HPDE6-E6E7 (cell line): ENCODE measurements at regions not wholly inside any gene's neighbourhood (a gene's known extent, or its start where the extent isn't known, plus 50 kb on each side); places are given as distances from the start of the nearest gene placed in this dataset.
A peak's percentile ranks its signal among the peaks of the same experiment; 100 is the strongest.
"Not testable (repeated sequence)": the region's sequence is repeated elsewhere in the genome, so short reads cannot be mapped to it uniquely, and the experiment has no call there.

ENCODE experiments used
- DNase-seq: peaks from one replicate; pipeline ENCODE4 v3.0.0; 2011; ENCODE audit warnings: missing footprints; ENCODE audit errors: extremely low spot score

GRCh38 chr21:17264182-17264581, 248.7 kb upstream of the CXADR start:
- DNase-seq, result no peak

DNA sequence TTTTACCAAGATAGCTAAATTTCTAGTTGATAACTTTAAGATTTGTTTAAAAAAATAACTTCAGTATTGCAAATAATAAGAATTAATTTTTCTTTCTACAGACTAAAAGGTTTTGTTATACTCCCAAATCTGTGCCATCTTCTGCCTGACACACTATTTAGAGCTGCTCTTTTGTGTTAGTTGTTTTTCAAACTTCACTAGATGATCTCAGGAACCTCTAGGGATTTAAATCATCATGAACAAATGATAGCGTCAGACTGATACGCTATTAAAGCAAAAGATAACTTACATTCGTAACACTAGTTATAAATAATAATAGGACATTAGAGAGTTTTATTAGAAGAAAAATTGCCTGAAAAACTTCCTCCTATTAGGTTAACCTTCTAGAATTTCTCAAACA, 243.1 kb upstream of the CXADR start:
- no peak for DNase-seq

- peak; percentile 15 for DNase-seq
Observed at GRCh38 chr21:17270229-17270628, 242.6 kb upstream of the CXADR start.

- DNase-seq, result no peak
Observed at GRCh38 chr21:17279663-17280062, 233.2 kb upstream of the CXADR start.

DNA sequence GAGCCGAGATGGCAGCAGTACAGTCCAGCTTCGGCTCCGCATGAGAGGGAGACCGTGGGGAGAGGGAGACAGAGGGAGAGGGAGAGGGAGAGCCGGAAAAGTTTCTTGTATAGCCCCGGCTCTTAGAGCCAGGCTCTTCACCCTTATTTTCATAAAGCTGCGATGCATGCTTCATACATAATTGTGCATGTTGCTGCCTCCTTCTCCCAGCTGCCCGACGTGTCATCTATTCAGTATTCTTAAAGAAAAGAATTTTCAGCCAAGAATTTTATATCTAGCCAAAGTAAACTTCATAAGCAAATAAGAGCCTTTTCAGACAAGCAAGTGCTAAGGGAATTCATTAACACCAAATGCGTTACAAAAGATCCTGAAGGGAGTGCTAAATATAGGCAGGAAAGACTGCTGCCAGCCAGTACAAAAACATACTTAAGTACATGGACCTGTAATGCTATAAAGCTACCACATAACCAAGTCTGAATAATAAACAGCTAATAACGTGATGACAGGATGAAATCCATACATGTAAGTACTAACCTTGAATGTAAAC, 219.8 kb upstream of the CXADR start:
- not testable (repeated sequence) for DNase-seq

- DNase-seq, result no peak
Observed at GRCh38 chr21:17295997-17296396, 216.8 kb upstream of the CXADR start.

GRCh38 chr21:17299576-17299975, 213.3 kb upstream of the CXADR start:
- not testable (repeated sequence) for DNase-seq

GRCh38 chr21:17327715-17328114, 185.1 kb upstream of the CXADR start:
- not testable (repeated sequence) for DNase-seq

DNA sequence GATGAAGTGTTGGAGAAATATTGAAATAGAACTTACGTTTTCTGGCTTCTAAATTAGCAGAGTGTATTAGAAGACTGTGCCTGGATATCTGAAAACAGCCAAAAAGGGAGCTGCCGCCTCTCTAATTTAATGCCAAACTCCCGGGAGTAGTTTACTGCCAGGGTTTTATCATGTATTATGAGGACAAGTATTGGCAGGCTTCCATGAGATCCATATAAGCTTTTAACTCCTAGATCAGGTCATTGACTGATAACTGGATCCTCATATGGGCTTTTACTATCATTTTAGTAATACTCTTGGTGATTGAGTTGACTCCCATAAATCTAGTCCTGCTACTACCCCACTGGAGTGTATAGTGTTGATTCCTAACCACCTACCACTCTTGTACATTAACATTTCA, 178.4 kb upstream of the CXADR start:
- no peak for DNase-seq

GRCh38 chr21:17340081-17340480, 172.8 kb upstream of the CXADR start:
- DNase-seq, result no peak

DNA sequence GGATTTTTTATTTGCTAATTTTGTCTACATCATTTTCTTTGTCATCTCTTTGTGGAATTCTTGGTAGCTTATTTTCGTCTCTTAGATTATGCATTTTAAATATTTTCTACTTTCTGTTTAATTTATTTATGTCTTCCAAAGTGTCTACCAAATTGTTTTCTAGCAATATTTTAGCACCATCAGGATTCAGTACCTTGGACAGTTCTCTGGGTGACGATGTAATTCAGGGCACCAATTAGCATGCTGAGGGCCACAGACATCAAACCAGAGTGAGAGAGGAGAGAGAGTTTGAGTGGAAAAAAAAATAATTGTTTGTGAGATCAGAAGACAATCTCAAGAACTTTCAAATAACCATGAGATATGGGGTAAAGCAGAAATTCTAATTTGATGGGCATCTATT, 169.8 kb upstream of the CXADR start:
- no peak for DNase-seq

DNA sequence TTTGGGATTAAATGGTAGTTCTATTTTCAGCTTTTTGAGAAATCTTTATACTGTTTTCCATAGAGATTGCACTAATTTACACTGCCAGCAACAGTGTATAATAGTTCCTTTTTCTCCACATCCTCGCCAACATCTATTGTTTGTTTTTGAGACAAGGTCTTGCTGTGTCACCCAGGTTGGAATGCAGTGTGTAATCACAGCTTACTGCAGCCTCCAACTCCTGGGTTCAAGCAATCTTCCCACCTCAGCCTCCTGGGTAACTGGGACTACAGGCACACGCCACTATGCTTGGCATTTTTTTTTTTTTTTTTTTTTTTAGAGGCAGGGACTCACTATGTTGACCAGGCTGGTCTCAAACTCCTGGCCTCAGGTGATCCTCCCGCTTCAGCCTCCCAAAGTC, 164.5 kb upstream of the CXADR start:
- DNase-seq, result no peak

GRCh38 chr21:17348849-17349248, 164.0 kb upstream of the CXADR start:
- DNase-seq, result no peak

- no peak for DNase-seq
Observed at GRCh38 chr21:17351766-17352165, 161.1 kb upstream of the CXADR start.

GRCh38 chr21:17352996-17353655, 159.7 kb upstream of the CXADR start:
- no peak for DNase-seq

DNA sequence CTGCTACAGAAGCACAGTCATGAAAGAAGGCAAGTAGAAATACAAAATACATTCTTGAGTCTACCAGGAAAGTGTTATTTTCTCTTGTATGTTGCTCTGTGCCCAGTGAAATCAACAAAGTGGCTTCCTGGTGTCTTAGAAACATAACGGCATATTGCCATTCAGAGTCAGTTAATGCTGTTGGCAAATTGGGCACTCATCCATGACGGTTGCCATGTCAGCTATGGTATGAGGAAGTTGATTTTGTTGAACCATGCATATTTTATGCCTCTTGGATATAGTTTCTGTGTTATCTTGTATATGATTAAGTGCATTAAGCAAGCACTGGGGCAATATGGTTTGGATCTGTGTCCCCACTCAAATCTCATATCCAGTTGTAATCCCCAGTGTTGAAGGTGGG, 153.1 kb upstream of the CXADR start:
- no peak for DNase-seq

DNA sequence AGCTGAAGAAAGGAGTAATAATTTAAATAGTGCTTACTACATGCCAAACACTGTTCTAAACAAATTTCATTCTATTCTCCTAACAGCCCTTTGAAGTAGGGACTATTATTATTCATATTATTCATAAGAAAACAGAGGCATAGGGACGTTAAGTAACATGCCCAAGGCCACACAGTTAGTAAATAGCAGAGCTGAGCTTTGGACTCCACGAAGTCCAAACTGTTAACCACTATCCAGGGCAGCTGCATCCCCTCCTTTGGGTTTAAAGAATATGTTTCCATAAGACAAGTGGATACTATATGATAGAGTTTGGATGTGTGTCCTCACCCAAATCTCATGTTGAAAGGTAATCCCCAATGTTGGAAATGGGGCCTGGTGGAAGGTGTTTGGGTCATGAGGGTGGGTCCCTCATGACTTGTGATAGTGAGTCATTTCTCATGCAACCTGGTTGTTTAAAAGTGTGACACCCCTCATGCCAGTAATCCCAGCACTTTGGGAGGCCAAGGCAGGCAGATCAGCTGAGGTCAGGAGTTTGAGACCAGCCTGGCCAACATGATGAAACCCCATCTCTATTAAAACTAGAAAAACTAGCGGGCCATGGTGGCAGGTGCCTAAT, 144.0 kb upstream of the CXADR start:
- DNase-seq, result no peak

DNA sequence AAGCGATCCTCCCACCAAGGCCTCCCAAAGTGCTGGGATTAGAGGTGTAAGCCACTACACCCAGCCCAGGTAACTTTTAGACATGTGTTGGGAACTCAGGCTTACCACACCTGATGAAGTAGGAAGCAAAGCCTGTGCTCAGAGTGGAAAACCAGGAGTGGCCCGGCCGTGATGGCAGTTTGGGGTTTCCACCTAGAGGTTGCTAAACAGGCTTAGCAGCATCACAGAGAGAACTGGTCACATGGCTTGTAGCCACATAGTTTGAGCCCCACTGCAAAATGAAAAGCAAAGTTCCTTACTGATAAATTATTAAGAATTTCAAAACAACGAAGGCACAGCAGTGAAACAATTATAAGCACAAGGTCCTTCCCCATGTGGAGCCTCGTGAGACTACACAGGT, 142.6 kb upstream of the CXADR start:
- peak; percentile 39 for DNase-seq

GRCh38 chr21:17370916-17371315, 141.9 kb upstream of the CXADR start:
- no peak for DNase-seq

DNA sequence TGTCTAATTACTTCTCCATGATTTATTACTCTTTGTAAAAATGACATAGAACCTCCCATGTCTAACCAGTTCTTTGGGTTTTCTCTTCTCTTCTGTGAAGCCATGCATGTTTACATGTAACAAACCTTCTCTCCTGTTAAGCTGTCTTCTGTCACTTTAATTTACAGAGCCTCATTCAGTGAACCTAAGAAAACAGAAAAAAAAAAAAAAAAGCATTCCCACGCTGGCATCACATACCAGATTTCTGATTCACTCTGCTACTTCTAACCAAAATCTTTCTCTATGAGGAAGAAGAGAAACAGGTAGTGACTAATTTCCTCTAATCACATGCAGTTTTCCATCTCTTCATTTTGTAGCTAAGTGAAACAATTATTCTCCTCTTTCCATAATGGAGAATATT, 141.4 kb upstream of the CXADR start:
- DNase-seq, result no peak

GRCh38 chr21:17372200-17372599, 140.6 kb upstream of the CXADR start:
- DNase-seq, result no peak

- no peak for DNase-seq
Observed at GRCh38 chr21:17386498-17386897, 126.3 kb upstream of the CXADR start.

GRCh38 chr21:17387030-17387617, 125.7 kb upstream of the CXADR start:
- DNase-seq, result peak; percentile 36
